Vagina (tissue), 2 donors: ENCODE measurements at regions not wholly inside any gene's neighbourhood (a gene's known extent, or its start where the extent isn't known, plus 50 kb on each side); places are given as distances from the start of the nearest gene placed in this dataset.

Source experiments
- DNase-seq, 2 donors: peaks; one replicate each; pipeline ENCODE4 v3.0.0-alpha.2; 2017; ENCODE audit errors: extremely low spot score in 2 of 2
- H3K27ac ChIP-seq: fragments of 200-600 bp; sonication (generic); one replicate; pipeline ENCODE4 v1.5.1; 2019
- H3K27me3 ChIP-seq: fragments of 200-600 bp; sonication (generic); one replicate; pipeline ENCODE4 v1.5.1; 2019
- H3K36me3 ChIP-seq, 2 donors: fragments of 200-600 bp; sonication (generic); one replicate each; pipeline ENCODE4 v1.5.1; 2017 to 2019
- H3K4me1 ChIP-seq: fragments of 200-600 bp; sonication (generic); one replicate; pipeline ENCODE4 v1.5.1; 2019
- H3K4me3 ChIP-seq, 2 donors: fragments of 200-600 bp; sonication (generic); 1 replicate in 1 of 2; 2 replicates in 1 of 2; pipeline ENCODE4 v1.5.1; 2016 to 2019
- H3K9me3 ChIP-seq: fragments of 200-600 bp; sonication (generic); one replicate; pipeline ENCODE4 v1.5.1; 2019
- CTCF ChIP-seq, 3 experiments: fragments of 450-650 bp in 2 of 3; fragments of 200-600 bp in 1 of 3; sonication (generic) in 1 of 3; IDR thresholded peaks; one replicate each; pipeline ENCODE4 v1.5.1; 2017 to 2019; ENCODE audit warnings: antibody characterized with exemption in 3 of 3, mild to moderate bottlenecking in 2 of 3, moderate library complexity in 2 of 3
- POLR2A ChIP-seq, 2 donors: fragments of 450-650 bp; IDR thresholded peaks; one replicate each; pipeline ENCODE4 v1.6.1; 2017; ENCODE audit warnings: antibody characterized with exemption in 2 of 2, mild to moderate bottlenecking in 2 of 2, moderate library complexity in 2 of 2
- POLR2AphosphoS5 ChIP-seq, 2 donors: sonication (generic); formaldehyde crosslinking; IDR thresholded peaks; one replicate each; pipeline ENCODE4 v1.9.0; 2017; ENCODE audit warnings: antibody characterized with exemption in 2 of 2, mild to moderate bottlenecking in 2 of 2, low read depth in 1 of 2; ENCODE audit not compliant: insufficient read depth in 1 of 2
- intact Hi-C: fragments of 100-400 bp; cut with DNase I; formaldehyde crosslinking; loops from one replicate; pipeline ENCODE4 v1.15.1; 2023

GRCh38 chr9:129476821-129477611 is 143.9 kb downstream of the C9orf50 start:
- H3K27me3 ChIP-seq = no peaks in the 10 kb centered on the region
- intact Hi-C loops = no loop called here
- TF ChIP-seq POLR2AphosphoS5 (IDR thresholded peaks at IDR 0.05; ENCODE audit: insufficient read depth in 1 of 2, low read depth in 1 of 2) (peak in 1 of 2 donors; percentile 33), POLR2A (IDR thresholded peaks at IDR 0.05) (no peak)
- no peak for DNase-seq
- H3K36me3 ChIP-seq = no peaks in the 10 kb centered on the region
- H3K9me3 ChIP-seq = no peaks in the 10 kb centered on the region
- peak overlapping the region; percentile 99 for H3K27ac ChIP-seq
- H3K4me3 ChIP-seq = no peak overlapping the region
- H3K4me1 ChIP-seq = peaks cover 73% of the 10 kb centered on the region

DNA sequence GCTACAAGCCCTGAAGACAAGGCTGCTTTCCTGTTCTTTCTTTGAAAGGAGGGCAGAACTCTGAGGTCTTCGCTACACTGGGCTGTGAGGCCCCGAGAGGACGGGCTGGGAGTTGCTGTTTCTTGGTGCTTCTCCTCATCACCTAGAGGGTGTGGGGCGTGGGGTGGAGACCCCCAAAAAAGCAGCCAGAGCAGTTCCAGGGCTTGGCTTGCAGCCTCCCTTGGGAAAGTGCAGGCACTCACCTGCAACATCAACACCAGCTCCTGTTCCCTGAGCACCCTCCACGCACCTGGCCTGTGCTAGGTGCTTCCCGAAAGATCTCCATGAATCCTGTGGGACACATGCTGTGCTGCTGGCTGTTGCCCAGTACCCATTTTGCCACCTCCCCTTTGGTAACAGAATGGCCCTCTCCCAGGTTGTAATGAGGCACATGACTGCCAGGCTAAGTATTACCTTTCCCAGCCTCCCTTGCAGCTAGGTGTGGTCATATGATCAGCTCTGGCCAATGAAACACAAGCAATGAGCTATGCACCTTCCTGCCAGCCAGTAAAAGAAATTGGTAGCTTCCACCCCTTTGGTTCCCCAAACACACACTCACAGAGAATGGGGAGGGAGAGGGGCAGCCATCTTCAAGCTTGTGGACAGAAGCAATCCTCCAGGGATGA is 146.0 kb downstream of the C9orf50 start:
- H3K9me3 ChIP-seq = no peaks in the 10 kb centered on the region
- TF ChIP-seq POLR2AphosphoS5 (IDR thresholded peaks at IDR 0.05; ENCODE audit: insufficient read depth in 1 of 2, low read depth in 1 of 2) (no peak), POLR2A (IDR thresholded peaks at IDR 0.05) (no peak), CTCF (IDR thresholded peaks at IDR 0.05) (no peak)
- intact Hi-C loops = no loop called here
- no peaks in the 10 kb centered on the region for H3K36me3 ChIP-seq
- peaks cover 52% of the 10 kb centered on the region for H3K4me1 ChIP-seq
- peak overlapping the region; percentile 99 for H3K27ac ChIP-seq
- H3K27me3 ChIP-seq = no peaks in the 10 kb centered on the region
- DNase-seq = no peak
- no peak overlapping the region for H3K4me3 ChIP-seq

- H3K4me1 ChIP-seq = peaks cover 40% of the 10 kb centered on the region
- H3K27me3 ChIP-seq = no peaks in the 10 kb centered on the region
- H3K9me3 ChIP-seq = no peaks in the 10 kb centered on the region
- intact Hi-C loops = no loop called here
- peak overlapping the region; percentile 99 for H3K27ac ChIP-seq
- no peak for TF ChIP-seq POLR2A (IDR thresholded peaks at IDR 0.05)
- peak; percentile 45 to 93 for TF ChIP-seq POLR2AphosphoS5 (IDR thresholded peaks at IDR 0.05; ENCODE audit: insufficient read depth in 1 of 2, low read depth in 1 of 2)
- TF ChIP-seq CTCF (IDR thresholded peaks at IDR 0.05) = no peak
- DNase-seq = no peak
- H3K36me3 ChIP-seq = no peaks in the 10 kb centered on the region
- H3K4me3 ChIP-seq = no peak overlapping the region
These were observed 147.2 kb downstream of the C9orf50 start for GRCh38 chr9:129473523-129474244.

DNA sequence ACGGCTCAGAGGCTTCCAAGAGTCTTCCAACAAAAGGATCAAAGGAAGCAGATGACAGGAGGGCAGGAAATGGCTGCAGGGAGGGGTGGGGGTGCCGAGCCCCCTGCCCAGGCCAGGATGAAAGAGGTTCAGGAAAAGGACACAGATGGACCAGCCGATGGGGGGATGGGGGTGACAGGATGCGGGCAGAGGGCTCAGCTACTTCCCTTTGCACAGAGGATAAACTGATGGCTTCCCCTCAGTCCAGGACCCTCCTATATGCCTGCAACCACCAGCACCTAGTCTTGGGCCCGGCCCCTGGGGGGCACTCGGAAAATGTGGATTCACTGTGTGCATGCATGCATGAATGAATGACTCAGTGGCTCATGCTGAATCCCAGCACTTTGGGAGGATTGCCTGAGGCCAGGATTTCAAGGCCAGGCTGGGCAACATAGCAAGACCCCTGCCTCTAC is 148.2 kb downstream of the C9orf50 start:
- no peaks in the 10 kb centered on the region for H3K9me3 ChIP-seq
- peak overlapping the region; percentile 99 for H3K27ac ChIP-seq
- TF ChIP-seq POLR2A (IDR thresholded peaks at IDR 0.05) = no peak
- TF ChIP-seq CTCF (IDR thresholded peaks at IDR 0.05) = no peak
- TF ChIP-seq POLR2AphosphoS5 (IDR thresholded peaks at IDR 0.05; ENCODE audit: insufficient read depth in 1 of 2, low read depth in 1 of 2) = no peak
- peaks cover 34% of the 10 kb centered on the region for H3K4me1 ChIP-seq
- no peak overlapping the region for H3K4me3 ChIP-seq
- no peaks in the 10 kb centered on the region for H3K36me3 ChIP-seq
- no peak for DNase-seq
- intact Hi-C loops = no loop called here
- H3K27me3 ChIP-seq = no peaks in the 10 kb centered on the region

- no peaks in the 10 kb centered on the region for H3K9me3 ChIP-seq
- no peak overlapping the region for H3K4me3 ChIP-seq
- no peak for TF ChIP-seq POLR2AphosphoS5 (IDR thresholded peaks at IDR 0.05; ENCODE audit: insufficient read depth in 1 of 2, low read depth in 1 of 2)
- no peak for TF ChIP-seq CTCF (IDR thresholded peaks at IDR 0.05)
- no peak for TF ChIP-seq POLR2A (IDR thresholded peaks at IDR 0.05)
- H3K27ac ChIP-seq = peak overlapping the region; percentile 99
- no peaks in the 10 kb centered on the region for H3K36me3 ChIP-seq
- no peaks in the 10 kb centered on the region for H3K27me3 ChIP-seq
- no peak for DNase-seq
- intact Hi-C loops = no loop called here
- H3K4me1 ChIP-seq = peaks cover 31% of the 10 kb centered on the region
These were observed 149.5 kb downstream of the C9orf50 start for GRCh38 chr9:129471201-129472019.
